Upper lobe of right lung (tissue), 1 donor: ENCODE measurements at regions not wholly inside any gene's neighbourhood (a gene's known extent, or its start where the extent isn't known, plus 50 kb on each side); places are given as distances from the start of the nearest gene placed in this dataset.

Experiments
- ATAC-seq: fragments of 200-7000 bp; cut with Tn5 transposase; one replicate; pipeline ENCODE4 v1.9.1; 2020; ENCODE audit warnings: mild to moderate bottlenecking, moderate library complexity
- DNase-seq: peaks from one replicate; pipeline ENCODE4 v3.0.0-alpha.2; 2020
- H3K27ac ChIP-seq: fragments of 200-600 bp; one replicate; pipeline ENCODE4 v1.8.0; 2022
- H3K27me3 ChIP-seq: fragments of 200-600 bp; one replicate; pipeline ENCODE4 v1.8.0; 2022; ENCODE audit warnings: mild to moderate bottlenecking
- H3K36me3 ChIP-seq: fragments of 200-600 bp; one replicate; pipeline ENCODE4 v1.8.0; 2022
- H3K4me1 ChIP-seq: fragments of 200-600 bp; one replicate; pipeline ENCODE4 v1.8.0; 2022
- H3K4me3 ChIP-seq: fragments of 200-600 bp; one replicate; pipeline ENCODE4 v1.8.0; 2022; ENCODE audit warnings: mild to moderate bottlenecking
- H3K9me3 ChIP-seq: fragments of 200-600 bp; one replicate; pipeline ENCODE4 v1.8.0; 2022
- intact Hi-C: fragments of 100-400 bp; cut with DNase I; formaldehyde crosslinking; loops from one replicate; pipeline ENCODE4 v1.11.0; 2022
- TF ChIP-seq, protein P1 (sequence below): fragments of 200-600 bp; IDR thresholded peaks from one replicate; pipeline ENCODE4 v1.8.0; 2022; ENCODE audit warnings: antibody characterized with exemption
- donor health status: DM: no; HTN: yes; CAD: no; lungs with severe emphysema.

DNA sequence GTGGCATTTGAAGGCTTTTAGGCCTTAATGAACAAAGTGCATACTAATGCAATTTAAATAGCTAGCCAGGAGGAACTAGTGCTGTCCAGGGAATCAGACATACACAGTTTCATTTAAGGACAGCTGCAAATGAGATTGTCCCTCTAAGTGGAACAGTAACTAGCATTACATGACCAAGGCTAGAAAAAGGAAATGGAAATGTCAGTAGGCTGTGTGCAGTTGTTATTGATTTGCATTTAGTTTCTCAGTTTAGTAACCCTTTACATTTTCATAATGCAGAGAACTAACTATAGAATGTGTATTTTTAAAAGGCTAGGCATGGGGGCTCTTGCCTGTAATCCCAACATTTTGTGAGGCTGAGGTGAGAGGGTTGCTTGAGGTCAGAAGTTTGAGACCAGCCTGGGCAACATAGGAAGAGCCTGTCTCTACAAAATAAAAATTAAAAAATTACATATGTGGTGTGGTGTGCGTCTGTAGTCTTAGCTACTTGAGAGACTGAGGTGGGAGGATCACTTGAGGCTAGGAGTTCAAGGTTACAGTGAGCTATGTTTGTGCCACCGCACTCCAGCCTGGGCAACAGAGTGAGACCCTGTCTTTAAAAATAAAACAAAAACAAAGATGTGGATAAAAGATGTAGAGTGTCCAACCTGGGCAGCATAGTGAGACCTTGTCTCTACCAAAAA lies 468.0 kb downstream of the UTRN start:
- intact Hi-C loops, result no loop called here
- no peak overlapping the region for H3K27ac ChIP-seq
- peaks cover 73% of the 10 kb centered on the region for H3K36me3 ChIP-seq
- DNase-seq (no peak), ATAC-seq (no peak)
- no peaks in the 10 kb centered on the region for H3K4me1 ChIP-seq
- H3K4me3 ChIP-seq, result no peak overlapping the region
- no peaks in the 10 kb centered on the region for H3K27me3 ChIP-seq
- H3K9me3 ChIP-seq, result no peaks in the 10 kb centered on the region
- TF ChIP-seq, protein P1, sequence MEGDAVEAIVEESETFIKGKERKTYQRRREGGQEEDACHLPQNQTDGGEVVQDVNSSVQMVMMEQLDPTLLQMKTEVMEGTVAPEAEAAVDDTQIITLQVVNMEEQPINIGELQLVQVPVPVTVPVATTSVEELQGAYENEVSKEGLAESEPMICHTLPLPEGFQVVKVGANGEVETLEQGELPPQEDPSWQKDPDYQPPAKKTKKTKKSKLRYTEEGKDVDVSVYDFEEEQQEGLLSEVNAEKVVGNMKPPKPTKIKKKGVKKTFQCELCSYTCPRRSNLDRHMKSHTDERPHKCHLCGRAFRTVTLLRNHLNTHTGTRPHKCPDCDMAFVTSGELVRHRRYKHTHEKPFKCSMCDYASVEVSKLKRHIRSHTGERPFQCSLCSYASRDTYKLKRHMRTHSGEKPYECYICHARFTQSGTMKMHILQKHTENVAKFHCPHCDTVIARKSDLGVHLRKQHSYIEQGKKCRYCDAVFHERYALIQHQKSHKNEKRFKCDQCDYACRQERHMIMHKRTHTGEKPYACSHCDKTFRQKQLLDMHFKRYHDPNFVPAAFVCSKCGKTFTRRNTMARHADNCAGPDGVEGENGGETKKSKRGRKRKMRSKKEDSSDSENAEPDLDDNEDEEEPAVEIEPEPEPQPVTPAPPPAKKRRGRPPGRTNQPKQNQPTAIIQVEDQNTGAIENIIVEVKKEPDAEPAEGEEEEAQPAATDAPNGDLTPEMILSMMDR, result no peak

DNA sequence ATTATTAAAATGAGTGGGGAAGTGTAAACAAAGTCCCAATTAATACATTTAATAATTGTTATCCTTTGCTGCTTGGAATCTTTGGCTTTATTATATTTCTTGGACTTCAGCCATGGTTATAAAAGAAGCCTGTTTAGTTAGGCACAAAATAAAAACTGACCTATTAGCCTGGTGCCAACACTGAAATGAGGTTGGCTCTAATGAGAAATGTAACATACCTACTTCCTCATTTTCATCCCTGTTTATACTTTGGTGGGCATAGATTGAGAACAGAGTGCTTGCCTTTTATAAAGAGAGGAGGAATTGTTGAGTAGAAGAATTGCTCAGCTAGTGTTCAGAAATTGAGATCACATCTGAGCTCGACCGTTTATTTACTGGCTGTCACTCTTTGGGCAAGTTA lies 471.3 kb downstream of the UTRN start:
- TF ChIP-seq, protein P1, result no peak
- no peaks in the 10 kb centered on the region for H3K27me3 ChIP-seq
- DNase-seq, result no peak
- H3K9me3 ChIP-seq, result no peaks in the 10 kb centered on the region
- peaks cover 53% of the 10 kb centered on the region for H3K36me3 ChIP-seq
- H3K27ac ChIP-seq, result no peak overlapping the region
- intact Hi-C loops, result no loop called here
- no peak overlapping the region for H3K4me3 ChIP-seq
- H3K4me1 ChIP-seq, result no peaks in the 10 kb centered on the region
- no peak for ATAC-seq

DNA sequence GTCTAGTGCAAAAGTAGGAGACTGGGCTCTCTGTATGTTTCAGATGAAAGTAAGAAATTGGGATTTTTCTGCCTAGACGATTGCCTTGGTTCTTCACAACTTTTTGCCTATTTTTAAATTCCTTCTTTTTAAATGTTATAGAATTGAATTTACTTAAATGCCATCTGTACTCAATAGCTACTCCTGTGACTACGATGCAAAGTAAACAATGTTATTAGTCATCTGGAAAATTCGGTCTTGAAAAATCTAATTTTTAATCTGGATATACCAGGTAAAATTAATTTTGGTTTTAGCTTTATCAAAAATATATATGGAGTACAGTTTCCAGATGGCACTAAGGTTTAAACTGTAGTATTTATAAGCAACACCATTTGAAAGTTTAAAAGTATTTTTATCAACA lies 472.2 kb downstream of the UTRN start:
- H3K27ac ChIP-seq, result no peak overlapping the region
- intact Hi-C loops, result no loop called here
- H3K36me3 ChIP-seq, result peaks cover 45% of the 10 kb centered on the region
- H3K4me3 ChIP-seq, result no peak overlapping the region
- TF ChIP-seq, protein P1, result no peak
- DNase-seq, result no peak
- no peak for ATAC-seq
- H3K9me3 ChIP-seq, result no peaks in the 10 kb centered on the region
- no peaks in the 10 kb centered on the region for H3K27me3 ChIP-seq
- H3K4me1 ChIP-seq, result no peaks in the 10 kb centered on the region

DNA sequence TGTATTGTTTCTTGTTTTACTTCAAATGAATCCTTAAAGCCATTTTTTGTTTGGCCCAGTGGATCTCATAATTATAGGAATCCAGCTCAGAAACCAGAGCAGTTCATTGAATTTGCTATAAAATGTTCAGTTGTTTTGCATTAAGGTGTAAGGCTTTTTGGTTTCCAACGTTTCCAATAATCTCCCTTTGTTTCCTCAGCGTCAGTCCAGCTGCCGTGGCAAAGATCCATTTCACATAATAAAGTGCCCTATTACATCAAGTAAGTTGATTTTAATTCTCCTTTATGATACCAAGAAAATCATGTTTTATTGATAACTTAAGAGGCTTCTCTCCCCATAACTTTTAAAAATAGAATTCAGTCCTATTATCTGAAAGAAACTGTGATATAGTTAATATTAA lies 472.6 kb downstream of the UTRN start:
- no peak overlapping the region for H3K27ac ChIP-seq
- ATAC-seq (no peak), DNase-seq (no peak)
- TF ChIP-seq, protein P1, result no peak
- H3K4me1 ChIP-seq, result no peaks in the 10 kb centered on the region
- intact Hi-C loops, result no loop called here
- no peaks in the 10 kb centered on the region for H3K27me3 ChIP-seq
- no peak overlapping the region for H3K4me3 ChIP-seq
- no peaks in the 10 kb centered on the region for H3K9me3 ChIP-seq
- peaks cover 42% of the 10 kb centered on the region for H3K36me3 ChIP-seq

DNA sequence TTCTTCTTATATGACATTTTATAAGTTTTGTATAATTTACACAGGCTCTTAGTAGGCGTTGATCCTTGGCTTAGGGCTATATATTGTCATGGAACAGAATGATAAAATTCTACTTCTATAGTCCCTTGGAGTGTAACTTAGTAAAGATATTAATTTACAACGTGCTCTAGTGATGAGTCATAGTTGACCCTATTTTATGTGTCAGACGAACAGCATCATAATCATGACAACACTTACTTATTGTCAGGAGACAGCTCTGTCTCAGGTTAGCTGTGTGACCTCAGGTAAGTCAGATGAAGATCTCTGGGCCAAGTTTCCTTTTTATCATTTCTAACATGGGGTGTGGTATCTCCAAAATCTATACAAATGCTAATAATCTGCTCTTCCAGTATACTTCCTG lies 473.5 kb downstream of the UTRN start:
- ATAC-seq, result no peak

More for the DNA sequence above, 473.5 kb downstream of the UTRN start:
- Histone ChIP-seq H3K9me3 (no peaks in the 10 kb centered on the region), H3K36me3 (peaks cover 42% of the 10 kb centered on the region), H3K4me3 (no peak overlapping the region), H3K27ac (no peak overlapping the region), H3K27me3 (no peaks in the 10 kb centered on the region), H3K4me1 (no peaks in the 10 kb centered on the region)
- TF ChIP-seq, protein P1, result no peak
- intact Hi-C loops, result no loop called here
- no peak for DNase-seq
